Esophagus (tissue), 2 donors: ENCODE measurements at regions not wholly inside any gene's neighbourhood (a gene's known extent, or its start where the extent isn't known, plus 50 kb on each side); places are given as distances from the start of the nearest gene placed in this dataset.

Experiments
- H3K27ac ChIP-seq, 2 donors: one replicate each; pipeline ENCODE4 v1.5.1; 2013; ENCODE audit warnings: low read depth in 2 of 2, mild to moderate bottlenecking in 2 of 2, inconsistent platforms in 1 of 2, low read length in 1 of 2, moderate library complexity in 1 of 2
- H3K27me3 ChIP-seq, 2 donors: one replicate each; pipeline ENCODE4 v1.6.1; 2013; ENCODE audit warnings: low read length in 2 of 2, control low read depth in 1 of 2, mild to moderate bottlenecking in 1 of 2; ENCODE audit not compliant: insufficient read depth in 2 of 2, control insufficient read depth in 1 of 2
- H3K36me3 ChIP-seq, 2 donors: one replicate each; pipeline ENCODE4 v1.6.1; 2013; ENCODE audit warnings: low read length in 1 of 2; ENCODE audit not compliant: control insufficient read depth in 2 of 2, insufficient read depth in 2 of 2
- H3K4me1 ChIP-seq, 2 donors: one replicate each; pipeline ENCODE4 v1.6.1; 2013; ENCODE audit warnings: low read length in 1 of 2; ENCODE audit not compliant: control insufficient read depth in 2 of 2, insufficient read depth in 2 of 2
- H3K4me3 ChIP-seq, 2 donors: one replicate each; pipeline ENCODE4 v1.5.1; 2013; ENCODE audit warnings: low read length in 2 of 2, mild to moderate bottlenecking in 2 of 2, low read depth in 1 of 2, moderate library complexity in 1 of 2
- H3K9me3 ChIP-seq, 2 donors: one replicate each; pipeline ENCODE4 v1.6.1; 2013; ENCODE audit warnings: mild to moderate bottlenecking in 2 of 2, low read depth in 1 of 2, low read length in 1 of 2, moderate library complexity in 1 of 2; ENCODE audit not compliant: control insufficient read depth in 2 of 2, insufficient read depth in 1 of 2
- WGBS, 2 donors: extraction: QIAGEN DNeasy Blood & Tissue Kit; methylation state at CpG; one replicate each; pipeline ENCODE4 v1.1.7; 2013; 5-methylcytosine and 5-hydroxymethylcytosine counted together
- donor health status: healthy with polysubstance abuse.
- donor health status: Bipolar disorder and iron deficiency.

DNA sequence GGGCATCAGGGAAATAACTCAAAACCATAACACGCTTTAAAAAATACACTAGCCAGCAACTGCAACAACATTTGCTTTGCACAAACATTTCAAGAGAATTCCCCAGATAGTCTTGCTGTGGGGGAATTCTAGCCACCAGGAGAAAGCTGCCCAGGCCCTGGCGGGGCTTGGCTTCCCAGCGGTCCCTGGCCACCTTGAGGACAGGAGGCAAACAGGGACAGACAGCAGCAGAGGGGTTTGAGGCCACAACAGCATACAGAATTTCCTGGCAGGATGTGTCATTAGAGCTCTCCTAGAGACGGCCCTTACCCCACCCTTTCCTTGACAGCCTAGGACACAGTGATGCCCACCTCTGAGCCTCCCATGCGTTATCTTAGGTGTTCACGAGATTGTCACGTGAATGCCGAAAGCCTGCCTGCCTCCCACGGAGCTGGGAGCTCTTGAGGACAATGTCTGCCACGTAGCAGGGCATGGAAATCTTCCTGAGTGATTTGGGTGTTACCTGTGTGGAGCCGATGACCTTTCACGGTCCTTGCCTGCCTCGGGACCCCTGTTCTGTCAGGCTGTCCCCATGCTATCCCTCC is 114.3 kb downstream of the RBFOX3 start:
- Histone ChIP-seq H3K9me3 (peaks cover 0 to 7% of the 10 kb centered on the region in 2 donors), H3K4me1 (peaks cover 0 to 4% of the 10 kb centered on the region in 2 donors), H3K27me3 (no peaks in the 10 kb centered on the region), H3K4me3 (no peak overlapping the region), H3K36me3 (no peaks in the 10 kb centered on the region), H3K27ac (no peak overlapping the region)
- 73 to 79% methylated on average over 13 of the region's 13 CpGs for WGBS, 2 donors

DNA sequence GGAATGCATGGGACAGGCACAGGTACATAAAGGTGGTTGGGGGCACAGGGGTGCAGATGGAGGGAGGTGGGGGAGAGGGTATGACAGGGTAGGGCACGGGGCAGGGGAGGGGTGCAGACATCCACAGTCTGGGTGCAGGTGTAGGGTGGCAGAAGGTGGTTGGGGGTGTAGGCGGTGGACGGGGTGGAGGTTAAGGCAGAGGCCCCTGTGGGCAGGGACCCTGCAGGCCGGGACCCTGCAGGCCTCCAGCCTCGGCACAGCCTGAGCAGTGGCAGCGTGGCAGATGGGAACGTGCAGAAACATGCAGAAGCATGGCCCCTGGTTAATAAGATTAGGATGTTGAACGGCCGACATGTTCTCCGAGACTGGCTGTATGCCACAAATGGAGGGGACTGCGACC is 115.2 kb downstream of the RBFOX3 start:
- Histone ChIP-seq H3K4me3 (no peak overlapping the region), H3K27me3 (no peaks in the 10 kb centered on the region), H3K4me1 (peaks cover 0 to 1% of the 10 kb centered on the region in 2 donors), H3K9me3 (peaks cover 0 to 7% of the 10 kb centered on the region in 2 donors), H3K27ac (no peak overlapping the region), H3K36me3 (no peaks in the 10 kb centered on the region)
- WGBS, 2 donors, result 55 to 61% methylated on average over 11 of the region's 11 CpGs

DNA sequence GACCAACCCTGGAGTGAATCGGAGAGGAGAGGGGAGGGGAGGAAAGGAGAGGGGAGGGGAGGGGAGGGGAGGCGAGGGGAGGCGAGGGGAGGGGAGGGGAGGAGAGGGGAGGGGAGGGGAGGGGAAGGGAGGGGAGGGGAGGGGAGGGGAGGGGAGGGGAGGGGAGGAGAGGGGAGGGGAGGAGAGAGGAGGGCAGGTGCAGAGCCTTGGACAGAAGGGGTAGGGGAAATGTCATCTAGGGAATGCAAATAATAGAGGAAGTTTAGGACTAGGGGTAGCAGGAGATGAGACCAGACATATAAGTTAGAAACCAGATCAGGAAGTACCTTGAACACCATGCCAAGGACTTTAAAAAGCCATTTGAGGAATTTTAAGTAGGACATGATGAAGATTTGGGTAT is 119.8 kb downstream of the RBFOX3 start:
- Histone ChIP-seq H3K36me3 (no peaks in the 10 kb centered on the region), H3K27me3 (peaks cover 0 to 1% of the 10 kb centered on the region in 2 donors), H3K27ac (no peak overlapping the region), H3K4me1 (no peaks in the 10 kb centered on the region), H3K9me3 (peaks cover 0 to 7% of the 10 kb centered on the region in 2 donors), H3K4me3 (no peak overlapping the region)
- WGBS, 2 donors, result no CpG with 5 or more reads among the region's 3 CpGs

DNA sequence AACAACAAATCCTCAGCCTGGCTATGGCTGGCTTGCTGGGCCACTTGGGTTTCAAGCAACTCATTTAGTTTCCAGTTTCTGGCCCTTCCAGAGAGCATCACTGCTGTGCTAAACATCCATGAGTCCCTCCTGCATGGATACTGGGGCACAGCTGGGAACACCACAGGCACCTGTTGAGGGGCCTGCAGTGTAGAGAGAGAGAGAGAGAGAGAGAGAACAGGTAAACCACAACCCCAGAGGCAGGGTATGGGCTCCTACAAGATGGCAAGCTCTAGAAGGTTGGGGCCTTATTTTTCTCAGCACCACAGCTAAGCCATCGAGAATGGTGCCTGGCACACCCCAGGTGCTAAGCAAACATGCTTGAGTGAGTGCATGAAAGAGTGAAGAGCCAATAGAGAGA is 120.3 kb downstream of the RBFOX3 start:
- H3K4me3 ChIP-seq, result no peak overlapping the region
- H3K27me3 ChIP-seq, result peaks cover 0 to 3% of the 10 kb centered on the region in 2 donors
- H3K36me3 ChIP-seq, result no peaks in the 10 kb centered on the region
- H3K27ac ChIP-seq, result no peak overlapping the region
- peaks cover 0 to 7% of the 10 kb centered on the region in 2 donors for H3K9me3 ChIP-seq
- 25 to 37% methylated on average over 1 of the region's 1 CpG for WGBS, 2 donors
- H3K4me1 ChIP-seq, result no peaks in the 10 kb centered on the region

DNA sequence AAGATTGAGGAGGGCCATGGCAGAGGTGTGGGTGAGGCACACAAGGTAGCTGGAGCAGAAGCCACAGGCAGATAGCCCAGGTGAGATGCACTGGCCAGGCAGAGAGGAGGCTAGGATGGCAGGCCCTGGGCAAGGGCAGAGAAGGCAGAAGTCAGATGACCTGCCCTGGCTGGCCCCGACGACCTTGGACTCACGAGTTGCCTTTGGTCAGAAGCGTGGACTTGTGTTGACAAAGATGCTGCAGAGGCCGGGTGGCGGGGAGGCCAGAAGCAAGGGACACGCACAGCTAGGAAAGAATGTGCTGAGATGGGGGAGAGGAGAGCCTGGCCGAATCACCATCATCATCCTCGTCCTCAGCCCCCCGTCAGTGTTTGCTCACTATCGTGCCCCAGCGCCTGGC is 123.7 kb downstream of the RBFOX3 start:
- H3K4me1 ChIP-seq, result no peaks in the 10 kb centered on the region
- H3K36me3 ChIP-seq, result no peaks in the 10 kb centered on the region
- H3K27ac ChIP-seq, result no peak overlapping the region
- H3K27me3 ChIP-seq, result peaks cover 0 to 3% of the 10 kb centered on the region in 2 donors
- no peaks in the 10 kb centered on the region for H3K9me3 ChIP-seq
- no peak overlapping the region for H3K4me3 ChIP-seq
- 84 to 87% methylated on average over 12 of the region's 12 CpGs for WGBS, 2 donors

DNA sequence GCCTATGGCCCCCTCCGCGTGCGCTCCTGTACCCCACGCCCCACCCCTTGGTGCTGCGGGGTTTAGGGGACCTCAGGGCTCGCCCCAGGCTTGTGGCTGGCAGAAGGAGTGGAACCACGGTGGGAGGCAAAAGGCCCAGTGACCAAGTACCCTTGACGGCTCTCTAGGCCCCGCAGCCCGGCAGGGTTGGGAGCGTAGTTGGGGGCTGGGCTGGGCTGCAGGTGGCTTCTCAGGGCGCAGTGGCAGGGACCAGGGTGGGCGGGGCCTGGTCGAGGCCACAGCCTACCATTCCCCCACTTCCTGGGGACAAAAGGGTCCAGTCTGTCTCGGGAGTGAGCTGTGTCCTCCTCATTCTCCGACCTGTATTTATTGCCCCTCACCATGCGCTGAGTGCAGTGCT is 124.9 kb downstream of the RBFOX3 start:
- Histone ChIP-seq H3K9me3 (no peaks in the 10 kb centered on the region), H3K36me3 (no peaks in the 10 kb centered on the region), H3K4me3 (no peak overlapping the region), H3K27me3 (peaks cover 0 to 3% of the 10 kb centered on the region in 2 donors), H3K4me1 (no peaks in the 10 kb centered on the region), H3K27ac (no peak overlapping the region)
- 54 to 59% methylated on average over 17 of the region's 17 CpGs for WGBS, 2 donors

DNA sequence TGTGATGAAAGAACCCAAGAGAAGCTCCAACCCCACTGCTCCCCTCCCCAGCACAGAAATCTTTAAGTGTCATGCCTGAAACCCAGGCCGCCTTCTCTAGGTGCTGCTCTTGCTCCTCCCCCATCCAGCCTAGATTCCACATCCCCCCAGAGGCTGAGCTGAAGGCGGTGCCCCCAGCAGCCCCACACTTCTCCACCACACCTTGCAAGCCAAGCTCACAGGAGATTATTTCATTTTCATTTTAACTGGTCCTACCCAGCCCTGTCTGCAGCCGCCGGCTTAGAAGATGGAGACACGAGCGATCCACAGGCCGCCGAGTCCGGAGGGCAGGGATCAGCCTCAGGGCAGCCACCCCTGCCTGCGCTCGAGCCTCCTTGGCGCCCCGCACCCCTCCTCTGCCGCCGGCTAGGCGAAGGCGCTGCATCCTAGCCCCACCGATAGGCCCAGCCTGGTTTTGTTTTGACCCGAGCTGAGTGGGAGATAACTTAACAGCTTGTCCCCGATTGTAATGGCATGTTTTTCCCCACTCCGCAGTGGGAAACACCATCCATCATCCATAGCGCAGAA is 125.3 kb downstream of the RBFOX3 start:
- no peaks in the 10 kb centered on the region for H3K36me3 ChIP-seq
- H3K4me1 ChIP-seq, result no peaks in the 10 kb centered on the region
- no peaks in the 10 kb centered on the region for H3K9me3 ChIP-seq
- 50 to 59% methylated on average over 21 to 22 of the region's 22 CpGs for WGBS, 2 donors
- peaks cover 0 to 3% of the 10 kb centered on the region in 2 donors for H3K27me3 ChIP-seq
- H3K4me3 ChIP-seq, result no peak overlapping the region
- no peak overlapping the region for H3K27ac ChIP-seq

DNA sequence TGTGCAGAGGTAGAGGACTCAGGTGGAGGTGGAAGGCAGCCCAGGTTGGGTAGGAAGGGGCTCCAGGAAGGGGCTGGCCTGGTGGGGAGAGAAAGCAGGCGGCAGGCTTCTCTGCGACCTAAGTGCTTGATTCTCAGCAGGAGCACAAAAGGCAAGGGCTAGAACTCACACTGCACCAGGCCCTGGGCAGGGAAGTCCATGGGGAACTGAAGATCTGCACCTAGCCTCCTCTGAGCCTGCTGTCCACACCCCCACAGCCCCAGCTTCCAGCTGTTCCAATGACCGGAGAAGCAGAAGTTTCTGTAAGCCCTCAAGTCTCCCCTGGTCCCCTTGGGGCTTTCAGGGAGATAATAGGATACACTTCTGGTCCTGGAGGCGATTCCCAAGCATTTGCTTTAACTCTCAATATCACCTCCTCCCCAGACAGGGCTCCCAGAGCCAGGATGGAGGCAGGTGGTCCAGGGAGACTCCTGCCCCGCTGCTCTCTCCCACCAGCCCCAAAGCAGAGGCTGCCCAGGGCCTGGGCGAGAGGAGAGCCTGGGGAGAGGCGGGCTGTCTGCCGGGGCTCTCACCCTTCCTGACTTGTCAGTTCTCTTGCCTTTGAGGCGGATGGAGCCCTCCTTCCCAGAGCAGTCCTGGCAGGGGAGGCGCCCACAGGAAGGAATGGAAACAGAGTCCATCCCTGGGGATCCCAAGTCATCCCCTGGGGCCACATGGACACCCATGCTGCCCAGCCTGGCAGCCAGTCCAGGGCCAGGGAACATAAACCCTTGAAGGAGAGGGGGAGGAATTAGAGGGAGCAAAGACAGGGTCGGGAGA is 126.0 kb downstream of the RBFOX3 start:
- H3K4me1 ChIP-seq, result no peaks in the 10 kb centered on the region
- H3K4me3 ChIP-seq, result no peak overlapping the region
- no peak overlapping the region for H3K27ac ChIP-seq
- WGBS, 2 donors, result 59 to 63% methylated on average over 11 of the region's 11 CpGs
- H3K27me3 ChIP-seq, result peaks cover 0 to 3% of the 10 kb centered on the region in 2 donors
- no peaks in the 10 kb centered on the region for H3K9me3 ChIP-seq
- no peaks in the 10 kb centered on the region for H3K36me3 ChIP-seq

DNA sequence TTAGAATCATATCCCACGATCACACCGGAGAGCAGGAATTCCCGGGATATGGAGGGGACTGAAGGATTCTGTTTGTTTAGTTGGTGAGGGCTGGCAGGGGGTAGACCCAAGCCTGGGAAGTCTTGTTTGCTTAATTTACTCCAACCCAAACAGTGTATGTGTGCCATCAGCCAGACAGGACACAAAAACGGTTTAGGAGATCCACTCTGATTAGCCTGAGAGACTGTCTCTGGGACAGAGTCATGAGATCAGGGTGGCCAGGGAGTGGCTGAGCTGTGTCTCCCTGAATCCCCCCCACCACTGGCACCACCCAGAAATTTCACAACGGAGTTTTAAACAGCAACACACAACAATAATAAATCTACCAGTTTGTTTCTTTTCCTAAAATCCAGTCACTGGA is 127.0 kb downstream of the RBFOX3 start:
- Histone ChIP-seq H3K36me3 (no peaks in the 10 kb centered on the region), H3K4me3 (no peak overlapping the region), H3K27ac (no peak overlapping the region), H3K27me3 (peaks cover 0 to 3% of the 10 kb centered on the region in 2 donors), H3K4me1 (no peaks in the 10 kb centered on the region), H3K9me3 (no peaks in the 10 kb centered on the region)
- 28 to 35% methylated on average over 5 of the region's 5 CpGs for WGBS, 2 donors
